ENCODE measurements at regions not wholly inside any gene's neighbourhood (a gene's known extent, or its start where the extent isn't known, plus 50 kb on each side); places are given as distances from the start of the nearest gene placed in this dataset.

DNA sequence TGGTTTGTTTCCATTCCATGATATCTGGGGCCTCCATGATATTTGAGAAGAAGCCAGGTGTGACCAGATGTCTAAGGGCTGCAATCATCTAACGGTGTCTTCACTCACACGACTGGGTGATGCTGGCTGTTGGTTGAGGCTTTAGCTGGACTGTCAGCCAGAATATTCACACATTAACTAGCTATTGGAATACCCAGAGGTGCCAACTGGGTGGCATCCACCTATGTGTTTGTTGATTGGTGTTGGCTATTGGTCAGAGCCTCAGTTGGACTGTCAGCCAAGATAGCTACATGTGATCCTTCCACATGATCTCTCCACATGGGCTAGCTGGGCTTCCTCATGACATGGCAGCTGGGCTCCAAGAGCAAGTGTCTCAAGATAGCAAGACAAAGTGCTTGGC lies 117.4 kb downstream of the CDCA7 start:
- no peaks in the 10 kb centered on the region for H3K79me2 ChIP-seq (replicated peaks; ENCODE audit: insufficient read depth, low read length)
- H4K20me1 ChIP-seq (ENCODE audit: insufficient read depth): no peaks in the 10 kb centered on the region
- no peaks in the 10 kb centered on the region for H3K9me2 ChIP-seq (ENCODE audit: insufficient read depth, low read length)
- H3K27ac ChIP-seq (ENCODE audit: low read length): no peak overlapping the region
- no peak for TF ChIP-seq EZH2 (IDR thresholded peaks at IDR 0.05; ENCODE audit: borderline replicate concordance, insufficient read depth, low read length, poor library complexity, severe bottlenecking)
- TF ChIP-seq TAF1 (IDR thresholded peaks at IDR 0.05; ENCODE audit: low read depth): no peak
- TF ChIP-seq SMC3 (conservative IDR thresholded peaks at IDR 0.05; ENCODE audit: poor library complexity): no peak
- TF ChIP-seq, protein P1, sequence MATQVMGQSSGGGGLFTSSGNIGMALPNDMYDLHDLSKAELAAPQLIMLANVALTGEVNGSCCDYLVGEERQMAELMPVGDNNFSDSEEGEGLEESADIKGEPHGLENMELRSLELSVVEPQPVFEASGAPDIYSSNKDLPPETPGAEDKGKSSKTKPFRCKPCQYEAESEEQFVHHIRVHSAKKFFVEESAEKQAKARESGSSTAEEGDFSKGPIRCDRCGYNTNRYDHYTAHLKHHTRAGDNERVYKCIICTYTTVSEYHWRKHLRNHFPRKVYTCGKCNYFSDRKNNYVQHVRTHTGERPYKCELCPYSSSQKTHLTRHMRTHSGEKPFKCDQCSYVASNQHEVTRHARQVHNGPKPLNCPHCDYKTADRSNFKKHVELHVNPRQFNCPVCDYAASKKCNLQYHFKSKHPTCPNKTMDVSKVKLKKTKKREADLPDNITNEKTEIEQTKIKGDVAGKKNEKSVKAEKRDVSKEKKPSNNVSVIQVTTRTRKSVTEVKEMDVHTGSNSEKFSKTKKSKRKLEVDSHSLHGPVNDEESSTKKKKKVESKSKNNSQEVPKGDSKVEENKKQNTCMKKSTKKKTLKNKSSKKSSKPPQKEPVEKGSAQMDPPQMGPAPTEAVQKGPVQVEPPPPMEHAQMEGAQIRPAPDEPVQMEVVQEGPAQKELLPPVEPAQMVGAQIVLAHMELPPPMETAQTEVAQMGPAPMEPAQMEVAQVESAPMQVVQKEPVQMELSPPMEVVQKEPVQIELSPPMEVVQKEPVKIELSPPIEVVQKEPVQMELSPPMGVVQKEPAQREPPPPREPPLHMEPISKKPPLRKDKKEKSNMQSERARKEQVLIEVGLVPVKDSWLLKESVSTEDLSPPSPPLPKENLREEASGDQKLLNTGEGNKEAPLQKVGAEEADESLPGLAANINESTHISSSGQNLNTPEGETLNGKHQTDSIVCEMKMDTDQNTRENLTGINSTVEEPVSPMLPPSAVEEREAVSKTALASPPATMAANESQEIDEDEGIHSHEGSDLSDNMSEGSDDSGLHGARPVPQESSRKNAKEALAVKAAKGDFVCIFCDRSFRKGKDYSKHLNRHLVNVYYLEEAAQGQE (IDR thresholded peaks at IDR 0.05; ENCODE audit: borderline replicate concordance): no peak
- TF ChIP-seq POLR2AphosphoS5 (IDR thresholded peaks at IDR 0.05): no peak
- TF ChIP-seq, protein P2, sequence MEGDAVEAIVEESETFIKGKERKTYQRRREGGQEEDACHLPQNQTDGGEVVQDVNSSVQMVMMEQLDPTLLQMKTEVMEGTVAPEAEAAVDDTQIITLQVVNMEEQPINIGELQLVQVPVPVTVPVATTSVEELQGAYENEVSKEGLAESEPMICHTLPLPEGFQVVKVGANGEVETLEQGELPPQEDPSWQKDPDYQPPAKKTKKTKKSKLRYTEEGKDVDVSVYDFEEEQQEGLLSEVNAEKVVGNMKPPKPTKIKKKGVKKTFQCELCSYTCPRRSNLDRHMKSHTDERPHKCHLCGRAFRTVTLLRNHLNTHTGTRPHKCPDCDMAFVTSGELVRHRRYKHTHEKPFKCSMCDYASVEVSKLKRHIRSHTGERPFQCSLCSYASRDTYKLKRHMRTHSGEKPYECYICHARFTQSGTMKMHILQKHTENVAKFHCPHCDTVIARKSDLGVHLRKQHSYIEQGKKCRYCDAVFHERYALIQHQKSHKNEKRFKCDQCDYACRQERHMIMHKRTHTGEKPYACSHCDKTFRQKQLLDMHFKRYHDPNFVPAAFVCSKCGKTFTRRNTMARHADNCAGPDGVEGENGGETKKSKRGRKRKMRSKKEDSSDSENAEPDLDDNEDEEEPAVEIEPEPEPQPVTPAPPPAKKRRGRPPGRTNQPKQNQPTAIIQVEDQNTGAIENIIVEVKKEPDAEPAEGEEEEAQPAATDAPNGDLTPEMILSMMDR (IDR thresholded peaks at IDR 0.05; ENCODE audit: poor library complexity, severe bottlenecking): no peak
- TF ChIP-seq RAD21 (conservative IDR thresholded peaks at IDR 0.05): no peak
- TF ChIP-seq EP300 (conservative IDR thresholded peaks at IDR 0.05; ENCODE audit: poor library complexity, severe bottlenecking): no peak
- no peak for TF ChIP-seq MXI1 (conservative IDR thresholded peaks at IDR 0.05; ENCODE audit: poor library complexity, severe bottlenecking)
- H3K4me2 ChIP-seq (ENCODE audit: low read length): no peak overlapping the region
- H3K36me3 ChIP-seq (ENCODE audit: insufficient read depth, low read length): no peaks in the 10 kb centered on the region
- H3K9ac ChIP-seq (ENCODE audit: low read length): no peak overlapping the region
- no peaks in the 10 kb centered on the region for H3F3A ChIP-seq (ENCODE audit: insufficient read depth, low read length, poor library complexity, severe bottlenecking)
- no peak overlapping the region for H2AFZ ChIP-seq (ENCODE audit: low read depth, low read length)
- no peak overlapping the region for H3K4me3 ChIP-seq (ENCODE audit: low read length)
- H3K27me3 ChIP-seq (ENCODE audit: insufficient read depth, low read depth, low read length): no peaks in the 10 kb centered on the region
- no peaks in the 10 kb centered on the region for H3K9me3 ChIP-seq (ENCODE audit: low read length)

DNA sequence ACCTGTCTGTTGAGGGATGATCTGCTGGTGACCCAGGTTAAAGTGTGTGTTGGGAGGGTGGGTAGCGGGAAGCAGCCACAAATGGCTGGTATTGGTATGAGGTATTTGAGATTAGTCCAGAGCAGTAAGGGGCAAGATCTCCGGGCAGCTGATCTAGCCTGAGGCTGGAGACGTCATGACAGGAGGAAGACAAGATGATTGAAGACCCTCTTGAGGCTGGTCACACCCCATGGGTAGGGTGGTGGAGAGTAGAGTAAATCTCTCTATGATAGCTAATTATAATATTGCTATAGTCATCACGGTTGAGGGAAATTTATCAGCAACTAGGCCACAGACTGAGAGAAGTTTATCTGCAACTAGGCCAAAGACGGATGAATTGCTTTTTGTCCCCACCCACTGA lies 128.5 kb downstream of the CDCA7 start:
- H4K20me1 ChIP-seq (ENCODE audit: insufficient read depth): no peaks in the 10 kb centered on the region
- no peak overlapping the region for H3K9ac ChIP-seq (ENCODE audit: low read length)
- H3K27ac ChIP-seq (ENCODE audit: low read length): no peak overlapping the region
- H3K79me2 ChIP-seq (replicated peaks; ENCODE audit: insufficient read depth, low read length): no peaks in the 10 kb centered on the region
- TF ChIP-seq MXI1 (conservative IDR thresholded peaks at IDR 0.05; ENCODE audit: poor library complexity, severe bottlenecking) (no peak), EZH2 (IDR thresholded peaks at IDR 0.05; ENCODE audit: borderline replicate concordance, insufficient read depth, low read length, poor library complexity, severe bottlenecking) (no peak), SMC3 (conservative IDR thresholded peaks at IDR 0.05; ENCODE audit: poor library complexity) (no peak)
- H3K9me3 ChIP-seq (ENCODE audit: low read length): no peaks in the 10 kb centered on the region
- H3F3A ChIP-seq (ENCODE audit: insufficient read depth, low read length, poor library complexity, severe bottlenecking): no peaks in the 10 kb centered on the region
- H3K36me3 ChIP-seq (ENCODE audit: insufficient read depth, low read length): no peaks in the 10 kb centered on the region
- H3K9me2 ChIP-seq (ENCODE audit: insufficient read depth, low read length): no peaks in the 10 kb centered on the region
- no peaks in the 10 kb centered on the region for H3K27me3 ChIP-seq (ENCODE audit: insufficient read depth, low read depth, low read length)
- no peak overlapping the region for H3K4me3 ChIP-seq (ENCODE audit: low read length)
- no peak overlapping the region for H2AFZ ChIP-seq (ENCODE audit: low read depth, low read length)
- H3K4me2 ChIP-seq (ENCODE audit: low read length): no peak overlapping the region

DNA sequence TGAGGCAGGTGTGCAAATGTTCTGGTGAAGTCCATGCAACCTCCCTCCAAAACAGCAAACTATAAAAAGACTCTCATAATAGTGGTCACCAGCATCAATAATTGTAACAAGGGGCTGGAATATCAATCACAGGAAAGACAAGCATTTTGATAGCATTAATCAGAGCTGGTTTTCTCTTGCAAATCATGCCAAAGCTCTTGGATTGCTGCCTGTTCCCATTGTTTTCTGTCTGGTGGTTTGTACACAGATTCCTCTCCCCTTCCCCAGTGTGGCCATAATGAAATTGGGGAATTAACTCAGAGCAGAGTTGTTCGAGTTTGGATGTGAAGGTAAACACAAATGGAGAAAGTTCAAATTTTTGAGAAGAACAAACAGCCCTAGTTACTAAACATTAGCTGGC lies 134.2 kb downstream of the CDCA7 start:
- no peaks in the 10 kb centered on the region for H3K27me3 ChIP-seq (ENCODE audit: insufficient read depth, low read depth, low read length)
- TF ChIP-seq RAD21 (conservative IDR thresholded peaks at IDR 0.05) (no peak), TAF1 (IDR thresholded peaks at IDR 0.05; ENCODE audit: low read depth) (no peak), MXI1 (conservative IDR thresholded peaks at IDR 0.05; ENCODE audit: poor library complexity, severe bottlenecking) (no peak), POLR2AphosphoS5 (IDR thresholded peaks at IDR 0.05) (no peak), EP300 (conservative IDR thresholded peaks at IDR 0.05; ENCODE audit: poor library complexity, severe bottlenecking) (no peak), SMC3 (conservative IDR thresholded peaks at IDR 0.05; ENCODE audit: poor library complexity) (no peak), EZH2 (IDR thresholded peaks at IDR 0.05; ENCODE audit: borderline replicate concordance, insufficient read depth, low read length, poor library complexity, severe bottlenecking) (no peak)
- TF ChIP-seq, protein P1 (IDR thresholded peaks at IDR 0.05; ENCODE audit: borderline replicate concordance): no peak
- TF ChIP-seq, protein P2 (IDR thresholded peaks at IDR 0.05; ENCODE audit: poor library complexity, severe bottlenecking): no peak
- no peaks in the 10 kb centered on the region for H4K20me1 ChIP-seq (ENCODE audit: insufficient read depth)
- H3K79me2 ChIP-seq (replicated peaks; ENCODE audit: insufficient read depth, low read length): no peaks in the 10 kb centered on the region
- H3K36me3 ChIP-seq (ENCODE audit: insufficient read depth, low read length): no peaks in the 10 kb centered on the region
- no peak overlapping the region for H3K27ac ChIP-seq (ENCODE audit: low read length)
- no peak overlapping the region for H2AFZ ChIP-seq (ENCODE audit: low read depth, low read length)
- H3K4me2 ChIP-seq (ENCODE audit: low read length): no peak overlapping the region
- H3K9me2 ChIP-seq (ENCODE audit: insufficient read depth, low read length): no peaks in the 10 kb centered on the region
- H3K4me3 ChIP-seq (ENCODE audit: low read length): no peak overlapping the region
- H3K9ac ChIP-seq (ENCODE audit: low read length): no peak overlapping the region
- no peaks in the 10 kb centered on the region for H3K9me3 ChIP-seq (ENCODE audit: low read length)
- H3F3A ChIP-seq (ENCODE audit: insufficient read depth, low read length, poor library complexity, severe bottlenecking): no peaks in the 10 kb centered on the region

Data from neural cell (in vitro differentiated cells).